ENCODE measurements at regions not wholly inside any gene's neighbourhood (a gene's known extent, or its start where the extent isn't known, plus 50 kb on each side); places are given as distances from the start of the nearest gene placed in this dataset.

DNA sequence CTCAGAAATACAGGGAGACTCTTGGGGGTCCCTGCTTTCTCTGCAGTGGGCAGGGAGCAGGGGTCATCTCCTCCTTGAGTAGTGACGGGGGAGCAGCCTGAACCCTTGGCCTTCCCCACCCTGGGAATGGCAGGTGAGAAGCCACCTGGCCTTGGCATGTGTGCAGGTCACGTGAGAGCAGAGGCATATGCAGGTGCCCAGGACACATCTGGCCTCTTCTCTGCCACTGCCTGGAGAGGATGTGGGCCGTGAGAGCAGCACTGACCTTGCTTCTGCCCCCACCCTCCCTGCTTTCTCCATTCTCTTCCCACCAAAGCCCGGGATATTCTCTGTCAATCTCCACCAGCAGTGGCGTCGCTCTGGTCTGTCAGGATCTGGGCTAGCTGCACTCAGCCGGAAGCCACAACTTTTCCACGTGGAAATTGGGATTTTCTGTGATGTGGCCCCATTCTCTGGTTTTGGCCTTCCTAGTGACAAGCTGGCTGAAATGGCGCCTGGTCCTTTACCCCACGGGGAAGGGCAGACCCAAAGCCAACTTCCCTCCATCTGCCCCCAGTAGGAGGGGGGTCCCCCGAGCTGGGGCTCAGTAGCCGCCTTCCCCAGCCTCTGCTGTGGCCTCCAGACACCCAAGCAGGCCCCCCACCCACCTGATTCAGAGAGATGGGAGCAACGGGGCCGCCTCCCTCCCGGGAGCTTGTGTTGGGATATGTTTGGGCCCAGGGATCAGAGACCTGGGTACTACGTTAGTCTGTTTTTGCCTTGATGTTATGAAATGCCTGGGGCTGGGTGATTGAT, 70.4 kb upstream of the FCN1 start:
- no peak for DNase-seq

DNA sequence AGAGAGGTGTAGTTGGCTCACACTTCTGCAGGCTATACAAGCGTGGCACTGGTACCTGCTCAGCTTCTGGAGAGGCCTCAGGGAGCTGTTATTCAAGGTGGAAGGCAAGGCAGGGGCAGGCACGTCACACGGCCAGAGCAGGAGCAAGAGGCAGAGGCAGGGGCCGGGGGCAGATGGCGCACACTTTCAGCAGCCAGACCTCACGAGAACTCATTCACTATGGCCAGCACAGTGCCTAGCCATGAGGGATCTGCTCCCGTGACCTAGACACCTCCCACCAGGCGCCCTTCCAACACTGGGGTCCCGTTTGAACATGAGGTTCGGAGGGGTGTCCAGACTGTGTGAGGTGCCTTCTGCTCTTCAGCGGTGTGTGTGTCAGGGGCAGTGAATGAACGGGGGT, 71.0 kb upstream of the FCN1 start:
- no peak for DNase-seq

DNA sequence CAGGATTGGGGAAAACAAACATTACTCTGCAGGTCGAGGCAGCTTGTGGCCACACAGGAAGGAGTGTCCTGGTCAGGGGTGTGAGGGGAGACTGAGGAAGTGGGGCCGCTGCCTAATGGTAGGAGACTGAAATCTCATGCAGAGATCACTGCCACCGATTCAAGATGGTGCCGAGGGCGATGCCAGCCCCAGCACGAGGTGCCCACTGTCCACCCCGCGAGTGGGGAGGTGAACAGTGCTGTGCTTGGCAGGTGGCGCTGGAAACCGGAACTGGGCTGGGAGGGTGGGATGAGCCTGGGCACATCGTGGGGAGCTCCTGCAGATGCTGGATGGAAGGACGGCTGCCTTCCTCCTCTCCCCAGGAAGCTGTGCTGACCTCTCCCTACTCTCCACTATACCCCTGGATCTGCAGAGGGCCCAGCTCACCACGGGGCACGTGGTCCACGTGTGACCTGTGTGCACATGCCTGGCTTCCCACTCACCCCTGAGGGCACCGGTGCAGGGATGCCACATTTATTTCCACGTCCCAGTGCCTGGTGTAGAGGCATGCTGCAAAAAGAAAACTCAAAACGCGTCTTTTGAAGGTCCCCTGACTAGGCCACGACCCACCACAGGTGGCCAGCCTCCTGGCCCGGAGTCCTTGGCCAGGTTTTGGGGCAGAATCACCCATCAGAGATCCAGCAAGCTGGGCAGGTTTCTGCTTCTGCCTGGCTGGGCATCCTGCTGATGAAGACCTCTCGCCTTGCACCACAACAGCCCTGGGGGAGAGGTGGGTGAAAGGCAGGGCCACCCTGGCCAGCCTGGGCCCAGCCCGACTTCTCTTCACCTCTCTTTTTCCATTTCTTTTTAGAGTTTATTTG, 71.7 kb upstream of the FCN1 start:
- DNase-seq = no peak

- no peak for DNase-seq
These were observed 74.4 kb upstream of the FCN1 start for GRCh38 chr9:134991808-134992754.

DNA sequence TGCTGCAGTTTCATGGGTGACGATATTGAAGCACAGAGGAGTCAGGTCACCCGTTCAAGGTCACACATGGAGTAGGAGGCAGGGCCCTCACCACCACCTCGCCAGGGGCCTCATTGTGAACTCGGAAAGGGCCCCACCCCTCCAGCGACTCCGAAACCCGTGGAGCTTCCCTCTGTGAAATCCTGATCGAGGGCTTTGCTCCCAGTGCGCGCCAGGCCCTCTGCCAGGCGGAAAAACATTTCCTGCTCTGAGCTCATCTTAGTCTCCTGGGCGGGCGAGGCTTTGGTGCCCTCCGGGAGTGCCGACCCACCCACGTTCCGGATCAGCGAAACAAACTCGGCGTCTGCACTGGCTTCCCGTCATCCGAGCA, 75.0 kb upstream of the FCN1 start:
- DNase-seq = no peak

GRCh38 chr9:134993416-134993815, 75.7 kb upstream of the FCN1 start:
- DNase-seq = no peak

DNA sequence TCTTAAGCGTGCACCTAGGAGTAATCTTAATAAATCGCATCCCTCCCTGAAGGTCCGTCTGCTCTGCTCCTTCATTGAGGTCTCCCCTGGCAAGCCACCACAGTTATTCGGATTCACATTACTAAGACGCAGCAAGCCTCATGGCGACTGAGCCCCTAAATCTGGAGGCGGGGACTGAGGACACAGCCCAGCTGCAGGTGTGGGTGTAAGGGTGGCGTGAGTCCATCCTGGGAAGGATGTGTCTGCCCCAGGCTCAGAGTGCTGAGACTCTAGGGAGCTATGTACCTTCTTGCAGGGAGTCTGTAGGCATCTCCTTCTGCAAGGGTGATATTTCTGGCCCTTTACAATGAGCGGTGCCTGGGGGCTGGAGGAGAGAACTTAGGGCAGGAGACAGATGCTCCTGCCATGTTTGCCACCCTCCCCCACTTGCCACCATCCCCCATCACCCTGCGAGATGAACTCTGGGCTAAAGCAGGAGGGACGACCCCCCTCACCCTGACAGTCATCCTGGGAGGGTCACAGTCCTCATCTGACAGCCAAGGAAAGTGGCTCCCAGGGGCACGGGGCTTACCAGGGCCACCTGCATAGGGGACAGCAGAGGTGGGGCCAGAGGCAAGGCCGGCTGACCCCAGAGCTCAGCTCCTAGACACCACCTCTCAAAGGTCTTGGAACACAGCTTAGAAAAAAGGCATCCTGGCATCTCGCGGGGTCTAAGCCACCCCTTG, 76.4 kb upstream of the FCN1 start:
- DNase-seq = no peak

GRCh38 chr9:134994926-134995791, 77.4 kb upstream of the FCN1 start:
- no peak for DNase-seq

- DNase-seq = no peak
These were observed 78.0 kb upstream of the FCN1 start for GRCh38 chr9:134995792-134996120.

DNA sequence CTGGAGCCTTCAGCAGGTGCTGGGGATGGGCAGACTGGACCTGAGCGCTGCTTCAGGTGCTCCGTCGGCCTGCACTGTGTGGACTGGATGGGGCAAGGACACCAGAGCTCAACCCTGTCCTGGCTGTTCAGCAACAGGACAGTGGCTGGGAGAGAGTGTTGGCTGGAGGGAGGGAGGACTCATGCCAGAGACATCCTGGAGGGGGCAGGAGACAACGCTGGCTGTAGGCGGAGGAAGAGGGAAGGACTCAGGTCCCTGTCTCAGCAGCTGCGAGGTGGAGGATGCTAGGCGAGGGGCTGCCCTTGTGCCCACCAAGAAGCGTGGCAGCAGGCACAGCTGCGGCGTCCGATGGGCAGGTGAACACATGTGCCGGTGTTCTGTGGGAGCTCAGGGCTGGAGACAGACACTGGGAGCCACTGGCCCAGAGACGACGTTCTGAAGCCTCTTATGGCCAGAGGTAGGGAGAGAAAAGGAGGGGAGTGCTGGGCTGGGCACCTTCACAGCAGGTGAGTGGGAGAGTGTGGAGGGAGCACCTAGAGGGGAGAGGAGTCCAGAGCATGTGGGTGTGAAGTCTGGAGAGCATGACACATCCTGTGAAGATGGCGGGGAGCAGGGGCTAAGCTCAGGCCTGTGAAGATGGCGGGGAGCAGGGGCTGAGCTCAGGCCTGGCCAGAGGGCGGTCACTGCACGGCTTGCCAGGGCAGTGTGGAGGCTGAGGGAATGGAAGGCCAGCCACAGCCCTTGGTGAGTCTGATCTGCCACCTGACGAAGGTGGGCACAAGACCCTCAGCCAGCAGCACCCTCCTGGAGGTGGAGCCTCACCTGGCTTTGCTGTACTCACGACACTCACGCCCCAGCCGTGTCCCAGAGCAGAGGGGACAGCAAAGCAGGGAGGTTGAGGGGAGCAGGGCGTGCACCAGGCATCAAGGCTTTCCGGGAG, 79.1 kb upstream of the FCN1 start:
- no peak for DNase-seq

DNA sequence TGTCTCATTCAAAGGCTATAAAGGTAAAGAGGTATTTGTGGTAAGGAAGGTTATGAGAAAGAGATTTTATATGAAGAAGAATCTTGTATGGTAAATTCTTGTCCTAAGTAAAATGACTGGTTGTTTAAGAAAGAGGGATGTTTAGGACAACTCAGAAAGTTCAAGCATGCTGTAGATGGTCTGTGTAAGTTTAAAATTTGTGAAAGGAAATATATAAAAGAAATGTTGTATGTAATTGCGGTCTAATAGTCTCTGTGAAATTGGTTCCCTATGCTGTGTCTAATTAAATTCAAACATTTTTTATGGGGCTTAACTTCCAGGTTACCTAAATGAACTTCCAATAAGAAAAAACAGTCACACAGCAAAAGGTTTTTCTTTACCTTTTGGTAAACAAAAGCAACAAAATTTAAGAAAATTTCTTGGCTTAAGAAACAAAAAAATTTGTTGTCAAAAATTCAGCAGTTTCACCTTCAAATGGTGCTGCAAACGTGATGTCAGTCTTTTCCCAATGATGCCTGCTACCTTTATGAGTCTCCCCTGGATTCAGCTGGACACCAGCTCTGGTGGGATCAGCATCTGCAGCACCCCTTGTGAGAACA, 83.0 kb upstream of the FCN1 start:
- DNase-seq = no peak

DNA sequence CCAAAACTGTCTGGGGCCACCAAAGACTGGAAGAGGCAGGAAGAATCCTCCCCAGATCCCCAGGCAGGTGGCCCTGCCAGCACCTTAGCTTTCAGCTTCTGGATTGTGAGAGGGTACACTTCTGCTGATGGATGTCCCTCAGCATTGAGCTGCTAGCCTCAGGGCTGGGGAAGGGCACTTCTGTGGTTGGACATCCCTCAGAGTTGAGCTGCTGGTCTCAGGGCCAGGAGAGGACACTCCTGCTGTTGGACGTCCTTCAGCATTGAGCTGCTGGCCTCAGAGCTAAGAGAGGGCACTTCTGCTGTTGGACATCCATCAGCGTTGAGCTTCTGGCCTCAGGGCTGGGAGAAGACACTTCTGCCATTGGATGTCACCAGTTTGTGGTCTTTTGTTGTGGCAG, 83.8 kb upstream of the FCN1 start:
- DNase-seq = no peak

DNA sequence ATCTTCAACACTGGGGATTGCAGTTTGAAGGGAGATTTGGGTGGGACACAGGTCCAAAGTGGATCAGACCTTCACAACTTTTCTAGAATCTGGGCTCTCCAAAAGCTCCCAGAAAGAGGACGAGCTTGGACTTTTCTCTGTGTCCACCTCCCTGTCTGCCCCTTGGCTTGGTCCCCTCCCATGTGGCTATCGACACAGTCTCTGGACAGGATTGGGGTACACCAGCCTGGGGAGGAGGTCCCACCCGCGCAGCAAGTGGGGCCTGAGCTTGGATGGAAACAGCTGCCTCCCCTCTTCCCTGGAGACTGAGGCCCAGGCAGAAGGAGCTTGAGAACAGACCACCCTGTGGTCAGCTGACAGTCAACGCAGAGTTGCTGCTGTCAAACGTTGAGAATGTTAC, 84.6 kb upstream of the FCN1 start:
- DNase-seq = no peak

DNA sequence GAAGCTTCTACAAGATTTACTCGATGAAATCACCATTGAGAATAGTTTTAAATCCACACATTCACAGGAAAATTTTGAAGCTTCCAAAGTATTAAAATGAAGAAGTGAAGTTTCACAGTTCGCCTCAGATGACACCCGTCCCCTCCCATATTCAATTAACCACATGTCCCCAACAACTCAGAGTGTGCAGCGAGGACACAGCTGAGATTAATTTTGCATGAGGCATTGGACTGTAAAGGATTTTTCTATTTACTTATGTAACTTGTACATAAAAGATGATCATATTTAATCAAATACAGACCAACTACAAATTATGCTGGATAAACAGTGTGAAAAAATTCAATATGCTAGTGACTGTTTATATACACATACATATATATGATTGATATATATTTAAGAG, 84.7 kb upstream of the OLFM1 start:
- no peak for DNase-seq

DNA sequence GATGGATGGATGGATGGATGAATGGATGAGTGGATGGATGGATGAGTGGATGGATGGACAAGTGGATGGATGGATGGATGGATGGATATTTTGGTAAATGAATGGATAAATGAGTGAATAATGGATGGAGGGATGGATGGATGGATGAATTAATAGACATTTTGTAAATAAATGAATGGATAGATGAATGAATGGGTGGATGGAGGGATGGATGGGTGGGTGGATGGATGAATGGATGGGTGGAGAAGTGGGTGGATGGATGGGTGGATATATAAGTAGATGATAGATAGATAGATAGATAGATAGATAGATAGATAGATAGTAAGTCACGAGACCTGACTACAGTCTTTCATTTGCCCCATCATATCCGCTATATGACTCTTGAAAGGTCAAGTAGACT, 82.7 kb upstream of the OLFM1 start:
- DNase-seq = no peak

DNA sequence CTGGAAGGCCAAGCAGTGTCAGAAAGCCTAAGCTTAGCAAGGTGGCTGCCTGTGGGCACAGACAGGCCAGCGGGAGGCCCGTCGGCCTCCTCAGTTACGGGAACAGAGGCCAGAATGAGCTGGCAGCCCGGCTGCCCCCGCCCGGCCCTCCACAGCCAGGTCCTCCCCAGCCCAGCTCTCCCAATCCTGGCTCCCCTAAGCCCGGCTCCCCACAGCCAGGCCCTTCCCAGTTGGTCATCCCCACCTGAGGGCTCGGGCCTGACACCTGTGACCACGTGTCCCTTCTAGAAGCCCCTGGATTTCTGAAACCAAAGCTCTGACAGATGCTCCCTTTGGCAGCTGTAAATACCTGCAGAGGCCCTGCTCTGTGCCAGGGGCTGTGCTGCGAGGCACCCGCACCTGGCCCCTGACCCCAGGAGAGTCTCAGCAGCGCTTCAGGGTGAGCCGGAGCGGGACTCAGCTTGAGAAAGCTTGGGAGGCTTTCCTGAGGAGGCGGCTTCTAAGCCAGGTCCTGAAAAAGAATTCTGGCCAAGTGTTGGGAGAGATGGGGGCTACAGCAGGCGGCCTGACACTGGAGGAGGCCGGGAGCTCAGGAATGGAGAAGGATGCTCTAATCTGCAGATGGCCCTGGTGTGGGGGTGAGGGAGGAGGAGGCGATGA, 80.4 kb upstream of the OLFM1 start:
- DNase-seq = no peak

GRCh38 chr9:135007601-135008000, 79.9 kb upstream of the OLFM1 start:
- DNase-seq = no peak

GRCh38 chr9:135008416-135008815, 79.1 kb upstream of the OLFM1 start:
- no peak for DNase-seq

- no peak for DNase-seq
These were observed 78.4 kb upstream of the OLFM1 start for GRCh38 chr9:135009051-135009560.
